MM.1S (cell line): ENCODE measurements at regions not wholly inside any gene's neighbourhood (a gene's known extent, or its start where the extent isn't known, plus 50 kb on each side); places are given as distances from the start of the nearest gene placed in this dataset.
A peak's percentile ranks its signal among the peaks of the same experiment; 100 is the strongest.

Experiments used
- DNase-seq: peaks from one replicate; pipeline ENCODE4 v3.0.0-alpha.2; 2015
- H2AFZ ChIP-seq: fragments of 300-600 bp; sonication (generic); 2 replicates; pipeline ENCODE4 v1.6.0; 2016; ENCODE audit warnings: antibody characterized with exemption, low read length
- H3F3A ChIP-seq: fragments of 300-600 bp; sonication (generic); 2 replicates; pipeline ENCODE4 v1.6.1; 2016; ENCODE audit warnings: mild to moderate bottlenecking, antibody characterized with exemption, low read length, moderate library complexity, mixed read lengths; ENCODE audit not compliant: insufficient read depth
- H3K27ac ChIP-seq: fragments of 300-600 bp; sonication (generic); 2 replicates; pipeline ENCODE4 v1.5.1; 2016; ENCODE audit warnings: mild to moderate bottlenecking, low read length
- H3K27me3 ChIP-seq: fragments of 300-600 bp; sonication (generic); replicated peaks from 2 replicates; pipeline ENCODE4 v1.6.0; 2016; ENCODE audit warnings: low read length; ENCODE audit not compliant: insufficient read depth
- H3K36me3 ChIP-seq: fragments of 300-600 bp; sonication (generic); replicated peaks from 2 replicates; pipeline ENCODE4 v1.6.1; 2016; ENCODE audit warnings: mild to moderate bottlenecking, low read length, mixed read lengths; ENCODE audit not compliant: insufficient read depth
- H3K4me1 ChIP-seq: fragments of 300-600 bp; sonication (generic); 2 replicates; pipeline ENCODE4 v1.6.1; 2016; ENCODE audit warnings: low read length, mixed read lengths
- H3K4me2 ChIP-seq: fragments of 300-600 bp; sonication (generic); 2 replicates; pipeline ENCODE4 v1.6.0; 2016; ENCODE audit warnings: low read depth, low read length
- H3K4me3 ChIP-seq: fragments of 300-600 bp; sonication (generic); 2 replicates; pipeline ENCODE4 v1.5.1; 2016; ENCODE audit warnings: low read length, mixed read lengths
- H3K79me2 ChIP-seq: fragments of 300-600 bp; sonication (generic); 2 replicates; pipeline ENCODE4 v1.6.1; 2016; ENCODE audit warnings: mixed run types, low read length, mixed read lengths
- H3K9ac ChIP-seq: fragments of 300-600 bp; sonication (generic); 2 replicates; pipeline ENCODE4 v1.6.1; 2016; ENCODE audit warnings: low read length, mixed read lengths
- H3K9me2 ChIP-seq: fragments of 300-600 bp; sonication (generic); replicated peaks from 2 replicates; pipeline ENCODE4 v1.6.1; 2016; ENCODE audit warnings: mild to moderate bottlenecking, low read length, mixed read lengths; ENCODE audit not compliant: insufficient read depth
- H3K9me3 ChIP-seq: fragments of 300-600 bp; sonication (generic); replicated peaks from 2 replicates; pipeline ENCODE4 v1.6.1; 2016; ENCODE audit warnings: mild to moderate bottlenecking, low read length, mixed read lengths; ENCODE audit not compliant: insufficient read depth
- H4K20me1 ChIP-seq: fragments of 300-600 bp; sonication (generic); 2 replicates; pipeline ENCODE4 v1.6.1; 2016; ENCODE audit warnings: mild to moderate bottlenecking, low read length, moderate library complexity, mixed read lengths; ENCODE audit not compliant: insufficient read depth
- CTCF ChIP-seq: fragments of 300-600 bp; sonication (generic); IDR thresholded peaks from 2 replicates; pipeline ENCODE4 v1.5.1; 2016; ENCODE audit warnings: antibody characterized with exemption, low read length, mixed read lengths
- EZH2 ChIP-seq: fragments of 300-600 bp; sonication (generic); optimal IDR thresholded peaks from 2 replicates; pipeline ENCODE3; 2017; ENCODE audit warnings: low read depth, mild to moderate bottlenecking, antibody characterized with exemption, low read length, mixed read lengths
- EZH2phosphoT487 ChIP-seq: fragments of 300-600 bp; sonication (generic); IDR thresholded peaks from 2 replicates; pipeline ENCODE4 v1.6.1; 2018; ENCODE audit warnings: antibody characterized with exemption, low read length

- Histone ChIP-seq H3K4me1 (peaks cover 47% of the 10 kb centered on the region), H3K27me3 (no peaks in the 10 kb centered on the region), H4K20me1 (no peaks in the 10 kb centered on the region), H3K4me2 (no peak overlapping the region), H3K9ac (no peak overlapping the region), H3K27ac (no peak overlapping the region), H3K4me3 (no peak overlapping the region), H3F3A (peaks cover 19% of the 10 kb centered on the region), H3K36me3 (no peaks in the 10 kb centered on the region), H3K9me2 (no peaks in the 10 kb centered on the region), H3K9me3 (no peaks in the 10 kb centered on the region), H2AFZ (no peak overlapping the region), H3K79me2 (no peaks in the 10 kb centered on the region)
- TF ChIP-seq EZH2 (no peak), CTCF (no peak), EZH2phosphoT487 (no peak)
- DNase-seq: no peak
These were observed 153.4 kb upstream of the HEY2 start for GRCh38 chr6:125596020-125596419.

GRCh38 chr6:125597411-125598253 lies 151.8 kb upstream of the HEY2 start:
- H3K9ac ChIP-seq: no peak overlapping the region
- H3K36me3 ChIP-seq: no peaks in the 10 kb centered on the region
- TF ChIP-seq EZH2 (no peak), CTCF (no peak), EZH2phosphoT487 (no peak)
- H3K27me3 ChIP-seq: no peaks in the 10 kb centered on the region
- no peaks in the 10 kb centered on the region for H3K9me2 ChIP-seq
- H3F3A ChIP-seq: peaks cover 19% of the 10 kb centered on the region
- H3K4me1 ChIP-seq: peaks cover 56% of the 10 kb centered on the region
- peak overlapping the region; percentile 50 for H3K4me2 ChIP-seq
- no peaks in the 10 kb centered on the region for H3K79me2 ChIP-seq
- H2AFZ ChIP-seq: 0 out of 2 replicates have a peak overlapping the region, but pooled peaks have one; percentile 6
- H3K27ac ChIP-seq: peak overlapping the region; percentile 78
- DNase-seq: peak; percentile 93
- no peaks in the 10 kb centered on the region for H3K9me3 ChIP-seq
- H4K20me1 ChIP-seq: no peaks in the 10 kb centered on the region
- no peak overlapping the region for H3K4me3 ChIP-seq

GRCh38 chr6:125598422-125598821 lies 151.0 kb upstream of the HEY2 start:
- no peaks in the 10 kb centered on the region for H4K20me1 ChIP-seq
- H3K4me3 ChIP-seq: no peak overlapping the region
- H2AFZ ChIP-seq: 0 out of 2 replicates have a peak overlapping the region, but pooled peaks have one; percentile 5
- no peaks in the 10 kb centered on the region for H3K27me3 ChIP-seq
- DNase-seq: no peak
- H3K9ac ChIP-seq: no peak overlapping the region
- H3K36me3 ChIP-seq: no peaks in the 10 kb centered on the region
- no peaks in the 10 kb centered on the region for H3K9me2 ChIP-seq
- H3K79me2 ChIP-seq: no peaks in the 10 kb centered on the region
- H3K4me1 ChIP-seq: peaks cover 56% of the 10 kb centered on the region
- H3K4me2 ChIP-seq: no peak overlapping the region; the same call in 1 of the 2 replicates
- TF ChIP-seq CTCF (no peak), EZH2 (no peak), EZH2phosphoT487 (no peak)
- peak overlapping the region; percentile 52; the same call in 1 of the 2 replicates for H3K27ac ChIP-seq
- peaks cover 19% of the 10 kb centered on the region for H3F3A ChIP-seq
- H3K9me3 ChIP-seq: no peaks in the 10 kb centered on the region
